WTC11 (cell line): ENCODE measurements at regions not wholly inside any gene's neighbourhood (a gene's known extent, or its start where the extent isn't known, plus 50 kb on each side); places are given as distances from the start of the nearest gene placed in this dataset.

Source experiments
- ATAC-seq: fragments of 200-7000 bp; cut with Tn5 transposase; 2 replicates; pipeline ENCODE4 v1.10.0; 2021; ENCODE audit warnings: mild to moderate bottlenecking, moderate library complexity
- CTCF ChIA-PET: fragments of 300-600 bp; sonication (Branson Sonifier 250); formaldehyde crosslinking; loops from one replicate; lab custom pipeline; 2021; ENCODE audit warnings: antibody characterized with exemption; lab: Charles Lee
- POLR2A ChIA-PET: fragments of 350-600 bp; sonication (Branson Sonifier 250); formaldehyde crosslinking; loops from one replicate; lab custom pipeline; 2021; ENCODE audit warnings: antibody characterized with exemption; lab: Charles Lee
- DNase-seq: peaks from one replicate; pipeline ENCODE4 v3.0.0; 2021; ENCODE audit warnings: low spot score
- H3K27ac Mint-ChIP-seq: 2 replicates; pipeline ENCODE4 v1.8.0; 2021; ENCODE audit warnings: mixed read lengths
- H3K27me3 Mint-ChIP-seq: 2 replicates; pipeline ENCODE4 v1.8.0; 2021; ENCODE audit warnings: low read depth, mild to moderate bottlenecking, moderate library complexity, mixed read lengths
- H3K36me3 Mint-ChIP-seq: 2 replicates; pipeline ENCODE4 v1.8.0; 2021; ENCODE audit warnings: mixed read lengths
- H3K4me1 Mint-ChIP-seq: 2 replicates; pipeline ENCODE4 v1.8.0; 2022; ENCODE audit warnings: mixed read lengths
- H3K4me3 Mint-ChIP-seq: 2 replicates; pipeline ENCODE4 v1.8.0; 2021; ENCODE audit warnings: mild to moderate bottlenecking, moderate library complexity, mixed read lengths
- H3K9me3 Mint-ChIP-seq: 2 replicates; pipeline ENCODE4 v1.8.0; 2021; ENCODE audit warnings: mixed read lengths
- AFF4 ChIP-seq: sonication (generic); formaldehyde crosslinking; IDR thresholded peaks from 2 replicates; pipeline ENCODE4 v1.8.1; 2023; ENCODE audit warnings: mild to moderate bottlenecking, missing genetic modification reagents, borderline replicate concordance
- CREB1 ChIP-seq: sonication (generic); formaldehyde crosslinking; IDR thresholded peaks from 2 replicates; pipeline ENCODE4 v1.8.0; 2023; ENCODE audit warnings: mild to moderate bottlenecking, missing genetic modification reagents
- CREM ChIP-seq: sonication (generic); formaldehyde crosslinking; IDR thresholded peaks from 2 replicates; pipeline ENCODE4 v1.8.1; 2022; ENCODE audit warnings: mild to moderate bottlenecking, missing genetic modification reagents, moderate library complexity
- FOXJ3 ChIP-seq: sonication (generic); formaldehyde crosslinking; IDR thresholded peaks from 2 replicates; pipeline ENCODE4 v1.9.0; 2021; ENCODE audit warnings: missing genetic modification reagents, mild to moderate bottlenecking, borderline replicate concordance
- JUN ChIP-seq: sonication (generic); formaldehyde crosslinking; IDR thresholded peaks from 2 replicates; pipeline ENCODE4 v1.8.0; 2023; ENCODE audit warnings: mild to moderate bottlenecking, missing genetic modification reagents
- KAT7 ChIP-seq: sonication (generic); formaldehyde crosslinking; IDR thresholded peaks from 2 replicates; pipeline ENCODE4 v1.8.1; 2023; ENCODE audit warnings: missing genetic modification reagents, mild to moderate bottlenecking, borderline replicate concordance
- MAX ChIP-seq: sonication (generic); formaldehyde crosslinking; IDR thresholded peaks from 2 replicates; pipeline ENCODE4 v1.8.0; 2022; ENCODE audit warnings: mild to moderate bottlenecking, missing genetic modification reagents
- NFE2L1 ChIP-seq: sonication (generic); formaldehyde crosslinking; IDR thresholded peaks from 2 replicates; pipeline ENCODE4 v1.8.1; 2023; ENCODE audit warnings: missing genetic modification reagents
- NR1H2 ChIP-seq: sonication (generic); formaldehyde crosslinking; IDR thresholded peaks from 2 replicates; pipeline ENCODE4 v1.9.0; 2021; ENCODE audit warnings: mild to moderate bottlenecking, moderate library complexity, missing genetic modification reagents
- PRRX2 ChIP-seq: fragments of 250-450 bp; sonication (Bioruptor Pico); IDR thresholded peaks from 2 replicates; pipeline ENCODE4 v1.8.0; 2021; ENCODE audit warnings: mild to moderate bottlenecking
- USF1 ChIP-seq: sonication (generic); formaldehyde crosslinking; IDR thresholded peaks from 2 replicates; pipeline ENCODE4 v1.8.0; 2022; ENCODE audit warnings: mild to moderate bottlenecking, missing genetic modification reagents
- ZNF138 ChIP-seq: sonication (generic); formaldehyde crosslinking; conservative IDR thresholded peaks from 2 replicates; pipeline ENCODE4 v1.8.1; 2022; ENCODE audit warnings: mild to moderate bottlenecking, moderate library complexity, missing genetic modification reagents
- ZNF232 ChIP-seq: sonication (generic); formaldehyde crosslinking; IDR thresholded peaks from 2 replicates; pipeline ENCODE4 v1.8.0; 2022; ENCODE audit warnings: mild to moderate bottlenecking, missing genetic modification reagents
- ZNF396 ChIP-seq: fragments of 250-450 bp; sonication (Bioruptor Pico); IDR thresholded peaks from 2 replicates; pipeline ENCODE4 v1.8.0; 2021; ENCODE audit warnings: mild to moderate bottlenecking, moderate library complexity, borderline replicate concordance
- ZNF532 ChIP-seq: fragments of 250-450 bp; sonication (Bioruptor Pico); IDR thresholded peaks from 2 replicates; pipeline ENCODE4 v1.9.0; 2021; ENCODE audit warnings: mild to moderate bottlenecking, borderline replicate concordance
- TF ChIP-seq, protein P1 (sequence below): fragments of 250-450 bp; sonication (Bioruptor Pico); conservative IDR thresholded peaks from 2 replicates; pipeline ENCODE4 v1.9.0; 2021; ENCODE audit warnings: mild to moderate bottlenecking
- TF ChIP-seq, protein P2 (sequence below): sonication (generic); formaldehyde crosslinking; IDR thresholded peaks from 2 replicates; pipeline ENCODE4 v1.8.1; 2023; ENCODE audit warnings: mild to moderate bottlenecking, missing genetic modification reagents

GRCh38 chr11:130689222-130689908 lies 226.9 kb downstream of the SNX19 start:
- TF ChIP-seq ZNF396 (CRISPR knock-in tag), result no peak
- TF ChIP-seq ZNF138 (CRISPR knock-in tag), result no peak
- no peak for TF ChIP-seq CREM (CRISPR knock-in tag)
- no peak for TF ChIP-seq FOXJ3 (CRISPR knock-in tag)
- TF ChIP-seq MAX (CRISPR knock-in tag), result no peak
- no peak for TF ChIP-seq ZNF232 (CRISPR knock-in tag)
- no peak for TF ChIP-seq USF1
- no peak for TF ChIP-seq NR1H2 (CRISPR knock-in tag)
- TF ChIP-seq ZNF532 (CRISPR knock-in tag), result no peak
- no peak for TF ChIP-seq PRRX2 (CRISPR knock-in tag)
- no peak for TF ChIP-seq JUN (CRISPR knock-in tag)
- TF ChIP-seq CREB1 (CRISPR knock-in tag), result no peak
- TF ChIP-seq, protein P1, sequence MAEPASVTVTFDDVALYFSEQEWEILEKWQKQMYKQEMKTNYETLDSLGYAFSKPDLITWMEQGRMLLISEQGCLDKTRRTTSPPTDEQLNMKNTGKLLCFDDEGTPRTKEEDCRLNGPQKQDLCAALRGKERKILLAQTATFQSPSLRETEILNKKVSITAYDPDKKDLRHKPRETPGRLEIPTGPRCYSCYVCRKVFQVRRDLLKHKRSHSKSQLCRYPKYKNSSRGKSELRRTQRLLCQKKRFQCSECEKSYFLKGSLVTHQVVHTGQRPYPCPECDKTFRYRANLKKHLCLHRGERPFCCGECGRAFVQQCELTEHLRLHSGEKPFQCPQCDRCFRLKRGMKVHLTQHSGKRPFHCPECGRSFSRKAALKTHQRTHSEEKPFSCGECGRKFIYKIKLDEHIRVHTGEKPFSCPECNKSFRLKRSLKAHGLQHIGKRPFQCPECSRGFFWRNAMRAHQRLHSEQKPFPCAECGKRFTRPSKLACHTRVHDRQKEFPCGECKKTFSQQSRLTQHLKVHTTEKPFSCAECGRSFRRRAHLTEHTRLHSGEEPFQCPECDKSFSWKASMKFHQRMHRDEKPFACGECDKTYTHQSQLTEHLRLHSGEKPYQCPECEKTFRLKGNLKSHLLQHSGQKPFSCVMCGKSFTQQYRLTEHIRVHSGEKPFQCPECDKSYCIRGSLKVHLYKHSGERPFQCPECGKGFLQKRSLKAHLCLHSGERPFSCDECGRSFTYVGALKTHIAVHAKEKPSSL, result no peak
- no peak for TF ChIP-seq AFF4
- no peak for TF ChIP-seq NFE2L1 (CRISPR knock-in tag)
- TF ChIP-seq, protein P2, sequence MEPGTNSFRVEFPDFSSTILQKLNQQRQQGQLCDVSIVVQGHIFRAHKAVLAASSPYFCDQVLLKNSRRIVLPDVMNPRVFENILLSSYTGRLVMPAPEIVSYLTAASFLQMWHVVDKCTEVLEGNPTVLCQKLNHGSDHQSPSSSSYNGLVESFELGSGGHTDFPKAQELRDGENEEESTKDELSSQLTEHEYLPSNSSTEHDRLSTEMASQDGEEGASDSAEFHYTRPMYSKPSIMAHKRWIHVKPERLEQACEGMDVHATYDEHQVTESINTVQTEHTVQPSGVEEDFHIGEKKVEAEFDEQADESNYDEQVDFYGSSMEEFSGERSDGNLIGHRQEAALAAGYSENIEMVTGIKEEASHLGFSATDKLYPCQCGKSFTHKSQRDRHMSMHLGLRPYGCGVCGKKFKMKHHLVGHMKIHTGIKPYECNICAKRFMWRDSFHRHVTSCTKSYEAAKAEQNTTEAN (CRISPR knock-in tag), result no peak
- TF ChIP-seq KAT7 (CRISPR knock-in tag), result no peak
- no peaks in the 10 kb centered on the region for H3K4me1 Mint-ChIP-seq
- ChIA-PET CTCF (interaction anchor here (1.1 kb wide), 1 partner anchor 173 kb away, joined by 3 read pairs; no protein-coding TSS in a partner anchor), POLR2A (no interaction called here)
- no peak for DNase-seq
- no peak for ATAC-seq
- no peaks in the 10 kb centered on the region; the same call in 1 of the 2 replicates for H3K27me3 Mint-ChIP-seq
- H3K27ac Mint-ChIP-seq, result no peak overlapping the region
- peaks cover 8% of the 10 kb centered on the region for H3K9me3 Mint-ChIP-seq
- no peak overlapping the region for H3K4me3 Mint-ChIP-seq
- no peaks in the 10 kb centered on the region for H3K36me3 Mint-ChIP-seq
